Adrenal gland (tissue), 5 donors: ENCODE measurements at regions not wholly inside any gene's neighbourhood (a gene's known extent, or its start where the extent isn't known, plus 50 kb on each side); places are given as distances from the start of the nearest gene placed in this dataset.

Source experiments
- CTCF ChIP-seq, 6 experiments: fragments of 450-650 bp in 4 of 6; fragments of 200-600 bp in 2 of 6; sonication (generic) in 1 of 6; IDR thresholded peaks; 1 replicate in 5 of 6; 2 replicates in 1 of 6; pipeline versions ENCODE4 v1.5.1 to v1.8.0; 2016 to 2021; ENCODE audit warnings: antibody characterized with exemption in 6 of 6, mild to moderate bottlenecking in 2 of 6, moderate library complexity in 1 of 6
- POLR2A ChIP-seq, 2 donors: fragments of 450-650 bp; IDR thresholded peaks; one replicate each; pipeline ENCODE4 v1.6.1; 2017; ENCODE audit warnings: antibody characterized with exemption in 2 of 2, mild to moderate bottlenecking in 2 of 2, moderate library complexity in 1 of 2
- donor health status: DM: no; HTN: no; CAD: no.

DNA sequence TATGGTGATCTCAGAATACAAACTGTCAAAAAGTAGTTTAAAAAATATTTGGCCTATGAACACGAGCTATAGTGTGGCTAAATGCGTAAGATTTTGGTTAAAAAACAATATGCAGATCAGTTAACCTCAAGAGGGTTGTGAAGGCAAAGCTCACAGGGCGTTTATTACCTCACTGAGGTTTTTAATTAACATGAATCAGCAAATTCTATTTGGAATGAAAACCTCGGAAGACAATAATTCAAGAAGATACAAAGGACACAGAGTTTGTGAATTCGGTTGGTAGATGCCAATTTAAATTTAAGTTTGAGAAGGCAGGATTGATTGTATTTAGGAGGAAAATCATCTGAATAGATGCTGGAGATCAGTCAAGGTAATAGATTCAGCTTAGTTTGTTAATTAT is 1434.6 kb downstream of the C4orf33 start:
- TF ChIP-seq CTCF (IDR thresholded peaks at IDR 0.05) (no peak), POLR2A (IDR thresholded peaks at IDR 0.05) (no peak)
